ENCODE measurements at regions not wholly inside any gene's neighbourhood (a gene's known extent, or its start where the extent isn't known, plus 50 kb on each side); places are given as distances from the start of the nearest gene placed in this dataset.

DNA sequence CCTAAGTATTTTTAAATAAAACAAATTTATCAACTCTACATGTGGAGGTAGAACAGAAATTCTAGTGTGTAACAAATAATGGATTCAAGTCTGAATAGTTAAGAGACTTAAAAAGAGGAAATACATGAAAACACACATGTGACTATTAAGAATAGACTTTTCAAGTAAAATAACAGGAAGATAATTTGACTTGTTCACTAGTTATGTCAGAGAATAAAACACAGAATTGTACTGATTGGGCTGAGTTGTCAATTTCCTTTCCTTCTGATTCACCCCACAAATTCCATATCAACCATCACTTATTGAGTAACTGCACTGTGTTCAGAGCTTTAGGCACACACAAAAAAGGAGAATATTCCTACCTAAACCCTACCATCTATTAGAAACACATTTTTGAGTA lies 557.2 kb downstream of the TUSC7 start:
- DNase-seq, result no peak

GRCh38 chr3:117268318-117268717 lies 558.7 kb downstream of the TUSC7 start:
- no peak for DNase-seq

- DNase-seq, result no peak
Observed at GRCh38 chr3:117272274-117272673, 562.7 kb downstream of the TUSC7 start.

DNA sequence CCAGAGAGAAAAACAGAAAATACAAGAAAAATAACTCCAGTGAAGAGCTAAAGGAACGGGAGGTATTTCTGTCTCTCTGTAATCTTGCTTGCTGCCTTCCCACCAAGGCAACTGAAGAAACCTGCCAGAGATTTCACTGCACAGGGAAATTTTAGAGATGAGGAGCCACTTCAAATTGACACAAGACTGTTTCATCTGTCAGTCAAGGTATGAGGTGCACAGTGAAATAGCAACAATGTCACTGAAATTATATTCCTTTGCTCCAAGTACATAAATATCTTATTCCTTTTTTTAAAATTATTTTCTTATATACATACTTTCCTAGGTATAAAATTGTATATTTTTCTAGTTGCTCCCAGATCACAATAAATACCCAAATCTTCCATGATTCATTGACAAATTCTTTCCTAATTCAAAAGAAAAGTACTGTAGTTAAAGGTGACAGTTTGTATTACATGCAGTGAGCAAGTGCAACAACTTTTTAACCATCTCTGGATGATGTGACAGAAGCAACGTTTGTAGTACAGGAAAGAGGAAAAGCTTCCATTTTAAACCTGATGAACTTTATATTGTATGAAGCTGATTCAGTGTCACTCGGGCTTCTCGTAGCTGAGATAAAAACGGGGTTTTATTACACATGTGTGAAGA lies 563.4 kb downstream of the TUSC7 start:
- DNase-seq, result no peak

GRCh38 chr3:117277816-117278215 lies 568.2 kb downstream of the TUSC7 start:
- DNase-seq, result no peak

DNA sequence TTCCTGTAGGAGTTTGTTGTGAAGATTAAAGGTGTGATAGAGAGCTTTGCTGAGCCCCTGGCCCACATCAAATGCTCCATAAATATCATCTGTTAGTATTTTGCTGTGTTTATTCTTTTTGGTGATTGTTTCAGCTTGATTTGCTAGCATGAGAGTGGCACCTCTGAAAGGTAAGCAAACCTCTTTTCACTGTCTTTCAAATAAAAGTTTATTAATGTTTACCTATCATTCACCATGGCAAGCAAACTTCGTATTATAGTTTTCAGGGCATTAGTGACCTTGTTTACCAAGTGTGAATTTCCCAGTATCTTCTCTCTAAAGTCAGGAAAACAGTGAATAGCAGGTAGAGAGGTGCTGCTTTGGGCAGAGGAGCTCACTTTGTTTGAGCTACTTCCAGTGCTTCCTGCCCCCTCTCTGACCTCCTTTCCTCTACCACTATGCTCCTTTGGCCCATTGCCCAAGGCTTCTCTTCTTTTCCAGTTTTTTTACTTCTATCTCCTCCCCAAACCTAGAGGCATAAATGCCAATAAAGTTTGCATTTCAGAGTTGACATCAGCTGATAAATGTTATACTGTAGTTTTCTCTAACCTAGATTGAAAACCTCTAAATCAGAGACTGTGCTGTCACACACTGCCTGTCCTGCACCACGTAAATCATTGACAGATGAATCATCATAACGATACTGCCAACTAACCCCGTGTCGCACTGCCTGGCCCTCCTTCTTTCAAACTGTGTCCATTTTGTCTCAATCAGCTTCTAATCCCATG lies 569.0 kb downstream of the TUSC7 start:
- no peak for DNase-seq

- no peak for DNase-seq
Observed at GRCh38 chr3:117281371-117281770, 571.8 kb downstream of the TUSC7 start.

DNA sequence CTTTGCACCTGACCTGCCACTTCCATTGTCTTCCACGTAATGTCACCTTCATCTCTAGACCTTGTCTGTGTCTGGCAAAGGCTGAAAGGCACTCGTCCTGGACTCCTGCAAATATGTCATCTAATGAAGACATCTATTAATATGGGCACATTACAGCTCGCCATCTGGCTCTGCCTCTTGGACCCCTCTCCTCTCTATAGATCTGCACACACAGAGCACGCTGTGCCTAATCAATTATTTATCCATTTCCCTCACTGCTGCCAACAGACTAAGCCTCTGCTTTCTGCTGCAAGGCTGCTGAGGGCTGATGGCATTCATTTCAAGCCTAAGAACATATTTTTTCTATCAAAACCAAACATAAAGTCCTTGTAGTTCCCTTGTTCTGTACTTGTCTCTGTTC lies 573.0 kb downstream of the TUSC7 start:
- no peak for DNase-seq

DNA sequence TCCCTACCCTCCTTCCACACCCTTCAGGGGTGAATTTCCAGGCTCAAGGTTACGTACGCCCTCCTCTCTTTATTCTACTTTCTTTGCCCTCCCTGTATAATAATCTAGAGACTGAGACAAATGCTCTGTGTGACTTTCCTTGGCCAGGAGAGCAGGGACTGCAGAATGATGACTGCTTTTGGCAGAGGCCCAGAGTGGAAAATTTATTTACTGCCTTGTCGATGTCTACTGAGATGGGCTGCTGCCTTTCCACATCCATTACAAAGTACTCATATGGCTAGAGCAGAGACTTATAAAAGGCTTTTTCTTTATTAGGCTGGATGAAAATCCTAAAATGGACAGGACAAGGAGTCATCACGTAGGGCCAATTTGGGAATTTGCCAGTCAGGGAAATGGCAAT lies 576.2 kb downstream of the TUSC7 start:
- no peak for DNase-seq

- no peak for DNase-seq
Observed at GRCh38 chr3:117286488-117286887, 576.9 kb downstream of the TUSC7 start.

- DNase-seq, result no peak
Observed at GRCh38 chr3:117287602-117288001, 578.0 kb downstream of the TUSC7 start.

DNA sequence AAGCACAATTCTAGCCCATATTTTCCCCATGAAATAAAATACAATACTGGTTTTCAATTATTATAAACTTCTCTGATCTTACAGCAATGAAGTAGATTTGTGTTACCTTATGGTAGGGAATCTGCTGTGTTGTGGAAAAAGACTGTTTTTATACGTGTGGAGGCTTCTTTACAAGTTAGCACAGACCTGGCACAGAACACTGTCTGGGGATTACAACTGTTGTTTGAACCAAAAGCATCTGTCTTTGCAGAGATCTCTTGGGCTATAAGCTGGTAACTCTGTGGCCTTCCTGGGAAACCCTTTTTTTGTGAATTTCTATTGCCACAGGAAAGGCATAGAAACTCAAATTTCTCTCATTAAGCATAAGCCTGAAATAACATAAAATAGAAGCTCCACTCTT lies 581.9 kb downstream of the TUSC7 start:
- no peak for DNase-seq

GRCh38 chr3:117297065-117297464 lies 587.5 kb downstream of the TUSC7 start:
- no peak for DNase-seq

DNA sequence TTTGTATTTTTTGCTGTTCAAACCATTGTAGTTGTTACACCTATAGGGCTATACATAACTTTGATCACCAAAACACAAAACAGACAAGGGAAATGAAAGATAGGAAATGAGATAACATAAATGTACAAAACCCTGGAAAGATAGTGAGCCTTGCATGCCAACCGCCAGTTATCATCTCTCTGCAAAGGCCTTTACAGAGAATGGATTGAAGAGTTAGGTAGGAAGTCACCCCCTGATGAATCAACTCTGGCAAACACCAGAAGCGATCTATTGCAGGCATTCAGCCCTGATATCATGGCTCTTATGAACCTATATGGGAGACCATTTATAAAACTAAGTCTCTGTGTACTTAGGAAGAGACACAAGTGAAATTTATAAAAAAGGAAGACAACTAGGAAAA lies 588.0 kb downstream of the TUSC7 start:
- no peak for DNase-seq

DNA sequence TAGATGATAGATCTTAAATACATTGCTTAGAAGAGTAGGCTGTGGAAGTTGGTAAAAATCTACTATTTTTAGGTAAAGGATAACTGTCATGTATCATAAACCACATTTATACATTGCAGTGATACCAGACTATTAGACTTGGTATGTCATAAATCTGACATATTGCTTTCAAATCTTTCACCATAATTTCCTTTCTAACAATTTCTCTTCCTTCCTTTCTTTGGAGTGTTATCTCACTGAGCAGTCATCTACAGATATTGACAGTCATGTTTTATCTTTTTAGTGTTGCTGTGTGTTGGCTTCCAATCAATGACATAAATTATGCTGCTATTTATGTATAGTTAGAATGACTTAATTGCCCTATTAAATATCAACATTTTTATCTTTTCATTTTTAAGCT lies 588.7 kb downstream of the TUSC7 start:
- no peak for DNase-seq

DNA sequence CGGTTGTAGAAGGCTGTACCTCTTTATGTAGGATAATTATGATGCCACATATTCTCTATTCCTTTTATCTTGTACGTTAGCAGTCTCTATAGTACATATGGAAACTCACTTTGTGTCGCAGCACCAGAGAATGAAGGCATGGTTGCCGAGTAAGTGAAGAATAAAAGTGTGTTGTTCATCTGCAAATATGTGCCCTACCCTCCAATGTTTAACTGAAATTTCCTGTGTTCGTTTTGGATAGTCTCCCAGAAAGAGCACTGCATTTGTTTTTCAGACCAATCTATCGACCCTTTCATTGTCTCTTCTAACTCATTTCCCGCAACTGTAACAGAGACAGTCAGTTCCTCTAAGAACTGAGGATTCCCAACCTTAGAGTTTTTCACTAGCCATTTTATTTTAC lies 592.8 kb downstream of the TUSC7 start:
- DNase-seq, result no peak

DNA sequence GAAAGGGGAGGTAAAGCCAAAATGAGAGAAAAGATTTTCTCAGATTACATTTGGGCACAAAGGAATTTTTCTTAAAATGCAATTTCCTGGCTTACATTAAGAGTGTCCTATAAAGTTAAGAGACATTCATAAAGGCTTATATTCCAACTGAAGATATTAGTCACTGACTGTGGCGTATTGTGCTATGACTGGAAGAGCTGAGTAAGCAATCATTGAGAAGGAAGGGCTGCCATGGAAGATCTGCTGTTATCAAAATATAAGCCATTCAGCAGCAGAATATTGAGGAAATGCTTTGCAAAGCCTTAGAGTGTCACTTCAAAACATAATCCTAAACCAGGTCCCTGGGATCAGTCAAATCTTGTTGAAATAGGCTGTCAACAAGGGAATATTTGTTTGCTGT lies 593.9 kb downstream of the TUSC7 start:
- DNase-seq, result no peak

- no peak for DNase-seq
Observed at GRCh38 chr3:117304681-117305080, 595.1 kb downstream of the TUSC7 start.

DNA sequence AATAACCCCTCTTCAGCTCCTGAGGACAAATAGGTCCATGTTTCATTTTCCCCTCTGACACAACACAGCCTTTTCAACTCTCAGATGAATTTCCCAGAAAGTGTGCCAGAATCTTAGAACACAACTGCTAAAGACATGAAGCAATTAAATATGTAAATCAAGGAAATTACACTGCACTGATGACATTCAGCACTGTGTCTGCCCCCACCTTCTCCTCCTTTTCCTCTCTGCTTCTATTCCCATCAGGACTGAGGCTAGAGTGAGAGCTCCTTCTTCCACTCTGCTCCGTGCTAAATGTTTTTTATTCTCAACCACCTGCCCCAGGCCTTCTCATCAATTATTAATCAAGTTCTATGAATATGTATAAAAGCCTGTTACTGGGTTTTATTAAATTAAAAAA lies 596.1 kb downstream of the TUSC7 start:
- no peak for DNase-seq

DNA sequence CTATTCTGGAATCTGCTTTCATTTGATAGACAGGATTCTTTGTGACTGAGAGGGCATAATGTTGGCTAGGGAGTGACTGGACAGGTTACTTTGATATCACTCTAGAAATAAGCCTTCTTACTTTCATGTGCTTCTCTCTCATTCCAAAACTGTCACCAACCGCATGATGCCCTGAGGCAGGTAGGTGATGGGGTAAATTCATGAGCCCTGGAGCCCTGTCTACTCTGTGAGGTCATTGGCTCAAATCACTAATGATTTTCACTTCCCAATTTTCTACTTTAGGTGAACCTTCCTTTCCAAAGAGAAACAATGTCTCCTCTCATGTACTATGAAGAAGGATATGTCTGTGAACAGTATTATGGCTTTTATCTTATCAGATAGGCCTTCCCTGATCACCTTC lies 596.7 kb downstream of the TUSC7 start:
- no peak for DNase-seq

DNA sequence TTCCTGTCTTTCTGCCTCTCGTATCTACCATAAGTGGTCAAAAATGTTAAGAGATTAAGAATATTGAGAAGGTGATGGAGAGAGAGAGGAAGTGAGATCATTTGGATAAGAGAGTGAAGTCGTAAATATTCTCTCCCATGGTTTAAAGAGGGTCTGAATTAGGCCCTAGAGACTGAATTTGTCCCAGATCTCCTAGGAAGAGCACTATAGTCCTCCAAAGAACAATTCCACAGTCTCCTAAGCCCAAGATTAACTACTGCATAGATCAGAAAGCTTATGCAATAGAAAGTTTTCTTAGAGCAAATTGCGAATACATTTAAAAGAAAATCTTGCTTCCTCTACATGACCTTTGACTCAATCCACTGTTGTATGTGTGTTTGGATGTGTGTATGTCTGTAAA lies 598.8 kb downstream of the TUSC7 start:
- no peak for DNase-seq

DNA sequence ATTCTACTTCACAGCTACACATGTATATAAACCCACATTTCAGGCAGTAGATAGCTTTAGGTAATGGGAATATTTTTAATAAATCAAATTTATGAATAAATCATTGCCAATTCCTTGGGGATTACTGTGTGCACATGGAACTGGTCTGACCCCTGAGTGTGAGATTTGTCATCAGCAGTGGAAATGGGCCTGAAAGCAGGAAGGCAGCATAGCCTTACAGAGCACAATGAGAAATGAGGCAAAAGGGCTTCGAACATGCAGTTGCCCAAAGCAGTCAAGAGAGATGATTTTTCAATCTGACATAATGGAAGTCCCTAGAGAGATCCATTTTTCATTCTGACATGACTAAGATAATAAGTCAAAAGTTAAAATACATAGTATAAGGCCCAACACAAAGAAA lies 599.2 kb downstream of the TUSC7 start:
- DNase-seq, result no peak

DNA sequence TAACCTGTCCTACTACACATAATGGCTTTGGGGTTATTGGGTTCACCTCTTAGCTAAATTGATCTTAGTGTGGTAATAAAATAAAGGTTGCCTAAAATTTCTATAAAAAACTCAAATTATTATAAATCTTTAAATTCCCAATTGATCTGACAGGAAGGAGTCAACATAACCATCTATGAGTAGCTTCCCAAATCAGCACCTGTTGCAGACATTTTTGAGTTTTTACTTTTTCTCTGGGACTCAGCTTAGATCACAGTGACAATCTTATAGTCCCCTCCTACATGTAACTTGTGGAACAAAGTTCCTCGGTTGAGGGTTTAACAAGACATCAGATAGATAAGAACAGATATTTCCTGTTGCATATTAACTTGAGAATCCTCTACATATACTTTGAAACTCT lies 601.0 kb downstream of the TUSC7 start:
- DNase-seq, result no peak

DNA sequence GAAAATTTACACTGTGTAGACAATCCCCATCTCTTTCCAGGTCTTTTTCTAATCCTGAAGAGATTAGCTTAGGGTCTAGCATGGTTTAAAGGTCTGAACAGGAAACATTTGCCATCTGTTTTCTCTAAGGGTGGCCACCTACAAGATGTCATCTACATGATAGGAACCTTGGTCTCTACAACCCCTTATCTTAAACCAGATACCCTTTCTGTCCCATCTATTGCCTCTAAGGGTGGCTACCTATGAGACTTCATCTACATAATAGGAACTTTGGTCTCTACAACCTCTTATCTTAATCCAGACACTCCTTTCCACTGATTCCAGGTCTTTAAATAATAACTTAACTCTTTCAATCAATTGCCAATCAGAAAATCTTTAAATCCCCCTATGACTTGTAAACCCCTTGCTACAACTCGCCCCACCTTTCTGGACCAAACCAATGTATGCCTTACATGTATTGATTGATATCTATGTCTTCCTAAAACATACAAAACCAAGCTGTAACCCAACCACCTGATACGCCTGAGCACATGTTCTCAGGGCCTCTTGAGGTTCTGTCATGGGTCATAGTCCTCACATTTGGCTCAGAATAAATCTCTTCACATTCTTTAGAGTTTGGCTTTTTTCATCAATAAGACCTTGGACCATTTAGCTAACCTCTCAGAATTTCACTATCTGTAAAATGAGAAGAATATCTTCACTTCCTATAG lies 605.0 kb downstream of the TUSC7 start:
- no peak for DNase-seq

All from CD4-positive, alpha-beta T cell treated with Interleukin-17A for 1 hour (primary cell).